ENCODE measurements at regions not wholly inside any gene's neighbourhood (a gene's known extent, or its start where the extent isn't known, plus 50 kb on each side); places are given as distances from the start of the nearest gene placed in this dataset.

GRCh38 chr12:132384916-132385774, 55.8 kb upstream of the GALNT9 start:
- no CpG with 5 or more reads among the region's 25 CpGs for WGBS (ENCODE audit: extremely low coverage, insufficient read length, low lambda C conversion rate)
- Histone ChIP-seq H3K4me1 (ENCODE audit: insufficient read depth, low read length) (no peaks in the 10 kb centered on the region), H3K56ac (ENCODE audit: insufficient read length, low read depth, low read length) (no peak overlapping the region), H3K27me3 (ENCODE audit: insufficient read depth, low read length) (peaks cover 79% of the 10 kb centered on the region), H2BK12ac (ENCODE audit: insufficient read length, low read depth, low read length) (no peak overlapping the region), H2BK20ac (ENCODE audit: low read depth, low read length, poor library complexity, severe bottlenecking) (no peak overlapping the region), H3K79me1 (ENCODE audit: insufficient read depth, low read depth, low read length, poor library complexity, severe bottlenecking) (no peaks in the 10 kb centered on the region), H3K18ac (ENCODE audit: insufficient read length, low read depth, low read length) (no peak overlapping the region), H3K14ac (ENCODE audit: insufficient read depth, low read length) (no peak overlapping the region), H3K4ac (ENCODE audit: low read depth, low read length) (no peak overlapping the region), H4K20me1 (ENCODE audit: control insufficient read depth, insufficient read depth, insufficient read length) (no peaks in the 10 kb centered on the region), H4K5ac (ENCODE audit: insufficient read length, low read depth, low read length) (no peak overlapping the region), H3K27ac (ENCODE audit: insufficient read length, low read depth, low read length) (no peak overlapping the region), H2AK5ac (ENCODE audit: insufficient read length, low read length) (no peak overlapping the region), H2BK120ac (ENCODE audit: low read depth, low read length, poor library complexity, severe bottlenecking) (no peak overlapping the region), H2BK15ac (ENCODE audit: low read depth, low read length) (no peak overlapping the region), H3K4me2 (ENCODE audit: insufficient read depth, insufficient read length, low read length) (no peak overlapping the region), H3T11ph (ENCODE audit: low read length) (no peak overlapping the region), H3K23ac (ENCODE audit: insufficient read length, low read depth, low read length) (no peak overlapping the region), H4K91ac (ENCODE audit: insufficient read length, low read depth, low read length) (no peak overlapping the region), H3K9me3 (ENCODE audit: control insufficient read depth, low read depth, low read length) (no peaks in the 10 kb centered on the region), H2BK5ac (ENCODE audit: insufficient read length, low read length) (no peak overlapping the region), H3K79me2 (ENCODE audit: insufficient read depth, low read length) (no peaks in the 10 kb centered on the region), H3K23me2 (ENCODE audit: insufficient read length, low read depth, low read length, poor library complexity, severe bottlenecking) (no peaks in the 10 kb centered on the region), H2AFZ (ENCODE audit: low read length) (no peak overlapping the region), H4K8ac (replicated peaks; ENCODE audit: insufficient read length, low read depth, low read length) (no peak overlapping the region), H3K9ac (ENCODE audit: extremely low read depth, insufficient read length, low read length) (no peak overlapping the region)
- no peak overlapping the region for H3K4me3 Mint-ChIP-seq
- no peaks in the 10 kb centered on the region for H3K36me3 Mint-ChIP-seq (ENCODE audit: insufficient read depth in 1 of 3, low read depth in 3 of 3)
- no peak overlapping the region for H3K27ac Mint-ChIP-seq
- no peak for DNase-seq
- no peaks in the 10 kb centered on the region; a peak in 1 of 5 replicates for H3K9me3 Mint-ChIP-seq
- H3K4me1 Mint-ChIP-seq = peaks cover 13 to 28% of the 10 kb centered on the region in 2 experiments
- TF ChIP-seq CTCF (conservative IDR thresholded peaks at IDR 0.05) = no peak
- peaks cover 22% of the 10 kb centered on the region for H3K27me3 Mint-ChIP-seq (ENCODE audit: low read depth)
